OCI-LY7 (cell line): ENCODE measurements at regions not wholly inside any gene's neighbourhood (a gene's known extent, or its start where the extent isn't known, plus 50 kb on each side); places are given as distances from the start of the nearest gene placed in this dataset.

Experiments used
- CTCF ChIP-seq: fragments of 200-600 bp; sonication (generic); conservative IDR thresholded peaks from 2 replicates; pipeline ENCODE4 v1.5.1; 2014; ENCODE audit warnings: mild to moderate bottlenecking, antibody characterized with exemption, low read length, moderate library complexity, mixed read lengths
- EZH2phosphoT487 ChIP-seq: fragments of 200-600 bp; sonication (generic); IDR thresholded peaks from 2 replicates; pipeline ENCODE4 v1.6.1; 2018; ENCODE audit warnings: low read depth, borderline replicate concordance, mild to moderate bottlenecking, mixed run types, antibody characterized with exemption, low read length, moderate library complexity, mixed read lengths

DNA sequence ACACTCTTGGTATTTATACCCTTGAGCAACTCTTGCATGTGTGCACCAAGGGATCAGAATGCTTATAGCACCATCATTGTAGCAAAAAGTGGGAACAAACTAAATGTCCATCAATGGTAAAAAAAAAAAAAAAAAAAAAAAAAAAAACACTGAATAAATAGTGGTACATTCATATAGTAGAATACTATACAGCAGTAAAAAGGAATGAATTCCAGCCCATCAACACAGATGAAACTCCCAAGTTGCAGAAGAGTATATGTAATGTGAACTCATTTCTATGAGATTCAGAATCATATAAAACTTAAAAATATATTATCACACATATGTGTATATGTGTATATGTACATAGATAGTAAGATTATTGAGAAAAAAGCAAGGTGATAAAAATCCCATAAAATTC, 291.6 kb downstream of the CLIC5 start:
- TF ChIP-seq CTCF, result no peak
- no peak for TF ChIP-seq EZH2phosphoT487
